HG02642 (cell line): ENCODE measurements at regions not wholly inside any gene's neighbourhood (a gene's known extent, or its start where the extent isn't known, plus 50 kb on each side); places are given as distances from the start of the nearest gene placed in this dataset.

Source experiments
- ATAC-seq: cut with Tn5 transposase; IDR thresholded peaks from one replicate; pipeline ENCODE4 v1.9.1; 2021; ENCODE audit warnings: mild to moderate bottlenecking; ENCODE audit not compliant: unreplicated experiment, poor library complexity

GRCh38 chr16:8204769-8205168 lies 385.5 kb downstream of the TMEM114 start:
- ATAC-seq: no peak

- no peak for ATAC-seq
Measured at GRCh38 chr16:8204096-8204495, 386.2 kb downstream of the TMEM114 start.

DNA sequence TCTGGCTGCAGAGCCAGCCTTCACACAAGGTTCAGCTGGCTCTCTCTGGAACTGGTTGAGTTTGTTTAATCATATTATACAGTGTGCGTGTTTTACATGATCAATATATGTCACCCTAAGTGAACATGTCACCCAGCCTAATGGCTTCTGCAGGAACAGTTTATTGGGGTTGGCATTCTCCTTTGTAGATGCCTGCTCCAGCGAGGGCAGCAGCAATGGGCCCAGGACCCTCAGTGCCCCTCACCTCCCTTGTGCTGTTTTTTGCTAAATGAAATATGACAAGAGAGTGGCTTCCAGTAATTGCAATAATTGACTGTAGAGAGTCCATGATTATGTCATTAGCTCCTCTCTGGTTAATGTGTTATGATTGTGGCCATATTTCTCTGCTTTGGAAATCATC lies 387.2 kb downstream of the TMEM114 start:
- no peak for ATAC-seq

- ATAC-seq: no peak
Measured at GRCh38 chr16:8200839-8201238, 389.5 kb downstream of the TMEM114 start.

- no peak for ATAC-seq
Measured at GRCh38 chr16:8199390-8199789, 390.9 kb downstream of the TMEM114 start.

GRCh38 chr16:8194794-8195193 lies 395.5 kb downstream of the TMEM114 start:
- no peak for ATAC-seq

- ATAC-seq: no peak
Measured at GRCh38 chr16:8188841-8189240, 401.5 kb downstream of the TMEM114 start.

DNA sequence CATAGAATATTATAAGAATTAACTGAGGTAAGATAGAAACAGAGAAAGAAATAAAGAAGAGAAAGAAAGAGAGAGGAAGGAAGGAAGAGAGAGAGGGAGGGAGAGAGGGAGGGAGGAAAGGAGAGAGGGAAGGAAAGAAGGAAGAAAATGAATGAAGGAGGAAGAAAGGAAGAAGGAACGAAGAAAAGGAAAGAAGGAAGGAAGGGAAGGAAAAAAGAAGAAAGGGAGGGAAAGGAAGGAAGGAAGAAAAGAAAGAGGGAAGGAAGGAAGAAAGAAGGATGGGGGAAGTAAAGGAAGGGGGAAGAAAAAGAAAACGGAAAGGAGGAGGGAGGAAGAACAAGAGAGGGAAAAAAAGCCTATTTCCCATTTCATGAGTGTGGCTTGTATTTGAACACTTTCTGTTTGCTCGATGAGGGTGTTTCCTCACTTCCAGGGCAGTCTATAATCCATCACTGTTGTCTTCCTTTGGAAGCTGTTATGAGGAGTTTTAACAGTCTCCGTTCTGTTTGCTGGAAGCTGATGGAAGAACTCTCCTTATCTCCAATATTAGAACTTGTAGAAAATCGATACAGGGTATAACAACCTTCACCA lies 402.4 kb downstream of the TMEM114 start:
- ATAC-seq: no peak

DNA sequence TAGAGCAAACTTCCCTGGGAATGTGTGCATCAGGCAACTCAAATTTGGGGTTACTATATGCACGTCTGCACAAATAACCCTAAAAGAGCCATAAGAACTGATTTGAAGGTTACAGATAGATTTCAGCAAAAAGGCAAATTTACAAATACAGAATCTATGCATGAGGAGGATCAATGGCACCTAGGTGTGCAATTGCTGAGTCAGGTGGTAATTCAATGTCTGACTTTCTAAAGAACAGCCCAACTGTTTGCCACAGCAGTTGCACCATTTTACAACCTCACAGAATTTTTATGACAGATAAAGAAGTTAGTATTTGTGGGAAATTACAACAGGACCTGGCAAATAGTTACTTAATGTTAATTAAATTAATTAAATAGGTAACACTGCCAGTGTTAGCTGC lies 405.5 kb downstream of the TMEM114 start:
- no peak for ATAC-seq

DNA sequence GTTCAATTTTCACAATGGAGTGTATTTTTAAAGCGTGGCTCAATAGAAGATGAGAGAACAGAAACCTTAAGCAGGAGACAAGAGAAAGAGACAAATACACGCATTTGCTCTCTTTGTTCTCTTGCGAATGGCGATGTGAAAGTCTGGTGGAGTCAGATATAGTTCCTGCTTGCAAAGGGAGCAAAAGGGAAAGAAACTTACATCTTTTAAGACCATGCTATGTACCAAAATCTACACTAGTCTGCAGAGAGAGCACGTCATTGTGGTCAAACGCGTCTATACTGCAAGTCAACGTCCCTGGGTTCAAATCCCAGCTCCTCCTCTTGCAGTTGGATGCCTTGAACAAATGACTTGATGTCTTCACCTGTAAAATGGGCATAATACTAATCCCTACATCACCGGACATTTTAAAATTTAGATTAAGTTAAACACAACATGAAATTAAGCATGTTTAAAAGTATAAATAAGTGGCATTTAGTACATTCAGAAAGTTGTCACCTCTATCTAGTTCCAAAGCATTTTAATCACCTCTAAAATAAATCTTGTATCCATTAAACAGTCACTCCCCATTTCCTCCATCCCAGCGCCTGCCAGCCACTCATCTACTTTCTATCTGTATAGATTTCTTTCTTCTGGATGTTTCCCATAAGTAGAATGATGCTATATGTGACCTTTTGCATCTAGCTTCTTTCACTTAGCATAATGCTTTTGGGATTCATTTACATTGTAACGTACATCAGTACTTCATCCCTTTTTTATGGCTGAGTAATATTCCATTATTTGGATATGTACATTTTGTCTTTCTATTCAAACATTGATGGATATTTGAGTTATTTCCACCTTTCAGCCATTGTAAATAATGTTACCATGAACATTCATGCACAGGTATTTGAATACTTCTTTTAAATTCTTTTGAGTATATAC lies 406.9 kb downstream of the TMEM114 start:
- no peak for ATAC-seq

DNA sequence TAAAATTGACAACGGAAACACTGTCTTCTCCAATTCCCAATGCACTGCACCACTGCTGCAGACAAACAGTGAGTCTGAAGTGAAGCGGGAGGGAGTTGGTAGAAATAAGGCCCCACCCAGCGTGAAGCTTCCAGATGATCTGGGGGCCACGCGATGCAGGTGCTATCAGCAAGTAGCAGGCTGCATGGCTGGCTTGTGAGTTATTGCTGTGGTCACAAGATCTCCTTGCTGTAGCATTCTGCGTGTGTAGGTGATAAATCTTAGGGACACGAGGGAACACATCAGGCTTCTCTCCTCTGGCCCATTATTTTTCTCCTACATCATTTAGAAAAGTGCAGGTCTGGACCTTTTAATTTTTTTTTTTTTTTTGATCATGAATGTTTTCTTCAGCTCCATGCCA lies 407.6 kb downstream of the TMEM114 start:
- no peak for ATAC-seq

- ATAC-seq: no peak
Measured at GRCh38 chr16:8179615-8180014, 410.7 kb downstream of the TMEM114 start.

GRCh38 chr16:8178271-8178670 lies 412.0 kb downstream of the TMEM114 start:
- no peak for ATAC-seq

DNA sequence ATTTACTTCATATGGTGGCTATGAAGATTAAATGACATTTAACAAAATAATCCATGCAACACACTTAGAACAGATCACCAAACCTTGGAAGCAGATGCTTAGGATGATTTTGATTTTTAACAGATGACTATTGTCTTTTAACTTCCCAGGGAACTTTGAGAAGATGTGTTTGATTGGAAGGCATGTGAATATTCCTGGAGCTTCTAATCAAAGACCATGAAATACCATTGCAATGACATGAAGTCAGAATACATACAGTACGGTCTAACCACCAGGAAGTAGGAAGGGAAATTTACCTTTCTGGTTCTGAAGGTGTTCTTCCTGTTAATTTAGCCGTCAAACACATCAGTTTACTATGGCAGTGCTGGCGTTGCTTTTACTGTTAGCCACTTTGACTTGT lies 414.9 kb downstream of the TMEM114 start:
- no peak for ATAC-seq

GRCh38 chr16:8173111-8173644 lies 417.1 kb downstream of the TMEM114 start:
- peak; percentile 63 for ATAC-seq

GRCh38 chr16:8172551-8172950 lies 417.8 kb downstream of the TMEM114 start:
- ATAC-seq: no peak

- ATAC-seq: no peak
Measured at GRCh38 chr16:8168016-8168415, 422.3 kb downstream of the TMEM114 start.

DNA sequence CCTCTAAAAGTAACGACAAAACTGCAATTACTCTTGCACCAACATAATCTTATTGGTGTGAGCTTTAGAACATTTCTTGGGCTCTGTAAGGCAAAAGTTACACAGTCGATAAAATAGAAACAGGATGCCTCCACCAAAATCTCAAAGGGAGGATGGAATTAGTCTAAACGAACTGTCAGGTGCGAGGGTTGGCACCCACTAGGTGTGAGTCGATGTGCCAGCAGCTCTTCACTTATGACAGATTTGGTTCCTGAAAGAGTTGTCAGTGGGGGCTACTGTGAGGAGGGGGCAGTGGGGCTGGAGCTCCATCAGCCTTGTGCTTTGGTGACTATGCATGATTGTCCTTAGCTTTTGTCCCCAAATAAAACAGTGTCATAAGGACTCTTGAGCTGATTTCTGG lies 422.9 kb downstream of the TMEM114 start:
- ATAC-seq: no peak

DNA sequence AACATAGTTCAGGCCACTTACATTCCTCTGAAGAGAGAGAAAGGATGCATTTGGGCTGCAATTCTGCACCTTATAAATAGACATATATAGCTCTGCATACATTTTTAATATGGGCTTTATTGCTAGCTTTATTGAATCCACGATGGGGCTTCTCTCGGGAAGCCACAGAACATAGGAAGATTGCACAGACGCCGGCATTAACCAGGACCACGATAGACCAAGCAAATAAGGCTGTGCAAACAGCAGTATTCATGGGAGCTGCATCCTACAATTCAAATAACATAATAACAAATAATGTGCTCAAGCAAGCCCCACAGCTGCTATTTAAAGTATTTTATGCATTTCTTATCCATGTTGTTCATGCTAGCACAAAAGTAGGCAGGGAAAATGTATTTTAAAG lies 432.3 kb downstream of the TMEM114 start:
- ATAC-seq: no peak

DNA sequence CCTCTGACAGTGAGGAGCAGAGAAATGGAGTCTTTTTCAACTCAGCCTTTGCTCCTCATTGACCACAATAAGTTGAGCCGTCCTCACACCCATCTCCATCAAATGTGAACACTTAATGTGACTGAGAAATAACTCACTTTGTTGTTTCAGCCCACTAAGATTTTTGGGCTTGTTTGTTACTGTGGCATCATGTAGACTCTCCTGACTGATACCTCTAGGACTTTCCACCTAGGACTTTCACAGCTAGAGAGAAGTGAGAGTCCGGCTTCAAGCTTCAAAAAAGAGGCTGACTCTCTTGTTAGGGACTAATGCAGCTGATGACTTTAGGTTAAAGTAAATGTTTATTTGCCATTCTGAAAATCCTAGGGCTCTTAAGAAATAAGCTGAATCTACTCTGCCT lies 435.0 kb downstream of the TMEM114 start:
- no peak for ATAC-seq

DNA sequence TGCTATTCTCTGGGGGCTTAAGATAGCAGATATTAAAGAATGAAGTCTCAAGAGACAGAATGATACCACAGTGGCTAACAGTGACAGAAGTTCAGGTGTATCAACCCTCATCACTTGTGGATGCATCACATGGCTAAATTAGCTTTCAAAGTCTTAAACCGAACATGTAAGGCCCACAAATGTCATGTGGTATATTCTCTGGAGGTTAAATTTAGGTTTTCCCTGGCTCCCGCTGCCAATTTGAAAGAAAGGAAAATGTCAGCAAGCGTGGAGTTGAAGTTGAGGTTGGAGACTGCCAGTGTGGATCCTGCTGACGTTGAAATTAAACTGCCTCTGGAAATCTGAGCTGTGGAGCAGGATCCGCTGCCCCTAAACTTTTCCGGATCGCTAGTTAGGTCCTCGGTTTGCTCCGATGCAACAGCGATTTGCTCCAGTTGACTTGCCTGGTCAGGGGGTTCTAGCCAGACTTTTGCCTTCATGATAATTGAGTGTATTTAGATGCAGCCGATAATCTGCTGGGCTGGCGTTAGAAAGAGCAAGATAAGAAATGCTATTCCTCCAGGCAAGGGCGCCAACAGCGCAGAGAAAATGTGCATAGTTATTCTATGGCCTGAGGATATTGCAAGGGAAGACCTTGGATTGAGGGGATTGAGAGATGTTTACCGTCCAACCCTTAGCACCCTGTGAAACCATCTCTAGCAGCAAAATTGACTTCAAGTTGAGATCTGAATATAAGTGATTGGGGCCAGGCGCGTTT lies 443.9 kb downstream of the TMEM114 start:
- ATAC-seq: no peak
